ENCODE measurements at regions not wholly inside any gene's neighbourhood (a gene's known extent, or its start where the extent isn't known, plus 50 kb on each side); places are given as distances from the start of the nearest gene placed in this dataset.
"Not testable (repeated sequence)": the region's sequence is repeated elsewhere in the genome, so short reads cannot be mapped to it uniquely, and the experiment has no call there.

- DNase-seq: not testable (repeated sequence)
These were observed 114.7 kb upstream of the ZBTB40 start for GRCh38 chr1:22336696-22337545.

- no peak for DNase-seq
These were observed 113.4 kb upstream of the ZBTB40 start for GRCh38 chr1:22338071-22338765.

GRCh38 chr1:22339237-22339636, 112.4 kb upstream of the ZBTB40 start:
- DNase-seq: no peak

GRCh38 chr1:22340066-22340465, 111.6 kb upstream of the ZBTB40 start:
- peak in 1 of 3 experiments; percentile 31 for DNase-seq

- no peak for DNase-seq
These were observed 110.8 kb upstream of the ZBTB40 start for GRCh38 chr1:22340873-22341272.

GRCh38 chr1:22341791-22342605, 109.7 kb upstream of the ZBTB40 start:
- DNase-seq: peak; percentile 32 to 96 (median 89)

GRCh38 chr1:22342734-22343191, 108.9 kb upstream of the ZBTB40 start:
- peak in 2 of 3 experiments; percentile 55 to 69 for DNase-seq

- no peak for DNase-seq
These were observed 108.0 kb upstream of the ZBTB40 start for GRCh38 chr1:22343456-22344328.

- no peak for DNase-seq
These were observed 107.4 kb upstream of the ZBTB40 start for GRCh38 chr1:22344329-22344630.

- DNase-seq: no peak
These were observed 106.6 kb upstream of the ZBTB40 start for GRCh38 chr1:22344851-22345560.

GRCh38 chr1:22347854-22348760, 103.5 kb upstream of the ZBTB40 start:
- DNase-seq: peak in 2 of 3 experiments; percentile 48 to 70

- DNase-seq: peak in 2 of 3 experiments; percentile 47 to 79
These were observed 102.1 kb upstream of the ZBTB40 start for GRCh38 chr1:22349362-22350043.

- peak in 2 of 3 experiments; percentile 77 to 86 for DNase-seq
These were observed 101.3 kb upstream of the ZBTB40 start for GRCh38 chr1:22350171-22350923.

- peak in 2 of 3 experiments; percentile 58 to 82 for DNase-seq
These were observed 100.5 kb upstream of the ZBTB40 start for GRCh38 chr1:22350924-22351767.

- DNase-seq: no peak
These were observed 99.9 kb upstream of the ZBTB40 start for GRCh38 chr1:22351768-22352080.

- DNase-seq: no peak
These were observed 99.3 kb upstream of the ZBTB40 start for GRCh38 chr1:22352355-22352754.

GRCh38 chr1:22352896-22353295, 98.8 kb upstream of the ZBTB40 start:
- no peak for DNase-seq

- no peak for DNase-seq
These were observed 92.2 kb upstream of the ZBTB40 start for GRCh38 chr1:22359427-22359826.

Measured in NCI-H1417 (cell line).